ENCODE measurements at regions not wholly inside any gene's neighbourhood (a gene's known extent, or its start where the extent isn't known, plus 50 kb on each side); places are given as distances from the start of the nearest gene placed in this dataset.
"Not testable (repeated sequence)": the region's sequence is repeated elsewhere in the genome, so short reads cannot be mapped to it uniquely, and the experiment has no call there.

DNA sequence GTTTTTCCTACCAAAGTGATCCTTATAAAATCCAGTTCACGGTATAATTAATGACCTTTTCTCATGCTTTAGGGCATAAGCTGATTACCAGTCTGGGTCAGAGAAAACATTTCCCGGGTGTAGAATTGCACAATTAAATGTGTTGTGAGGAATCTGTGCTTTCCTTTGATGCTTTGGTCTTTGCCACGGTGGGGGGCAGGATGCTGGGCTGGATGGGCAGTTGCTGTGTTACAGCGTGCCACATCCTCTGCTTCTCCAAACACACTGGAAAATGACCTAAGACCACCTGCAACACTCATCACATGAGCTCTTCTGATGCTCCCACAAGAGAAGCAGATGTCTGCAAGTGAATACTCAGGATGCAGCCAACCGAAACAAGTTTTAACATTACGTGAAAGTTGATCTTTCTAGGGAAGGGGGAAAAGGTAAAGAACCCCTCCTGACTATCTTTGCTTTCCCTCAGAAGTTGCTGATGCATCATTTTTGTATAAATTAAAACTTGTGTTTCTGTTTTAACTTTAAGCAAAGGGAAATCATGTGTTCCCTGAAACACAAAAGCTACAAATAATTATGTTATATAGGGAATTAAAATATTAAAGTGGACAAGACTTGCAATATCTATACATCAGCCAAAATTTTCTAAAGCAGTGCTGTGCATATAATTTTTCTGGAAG lies 515.3 kb upstream of the NR5A2 start:
- no peak overlapping the region for H3K4me3 ChIP-seq
- no peaks in the 10 kb centered on the region for H3K4me1 ChIP-seq (ENCODE audit: control insufficient read depth in 1 of 2, low read depth in 2 of 2)
- no peak for ATAC-seq (ENCODE audit: insufficient number of reproducible peaks, low FRiP score, low read depth)
- H3K27ac ChIP-seq = no peak overlapping the region
- H3K36me3 ChIP-seq = no peaks in the 10 kb centered on the region
- DNase-seq (ENCODE audit: low spot score) = no peak
- no peaks in the 10 kb centered on the region for H3K27me3 ChIP-seq (replicated peaks; ENCODE audit: insufficient read depth)
- no peaks in the 10 kb centered on the region for H3K9me3 ChIP-seq
- TF ChIP-seq, protein P1, sequence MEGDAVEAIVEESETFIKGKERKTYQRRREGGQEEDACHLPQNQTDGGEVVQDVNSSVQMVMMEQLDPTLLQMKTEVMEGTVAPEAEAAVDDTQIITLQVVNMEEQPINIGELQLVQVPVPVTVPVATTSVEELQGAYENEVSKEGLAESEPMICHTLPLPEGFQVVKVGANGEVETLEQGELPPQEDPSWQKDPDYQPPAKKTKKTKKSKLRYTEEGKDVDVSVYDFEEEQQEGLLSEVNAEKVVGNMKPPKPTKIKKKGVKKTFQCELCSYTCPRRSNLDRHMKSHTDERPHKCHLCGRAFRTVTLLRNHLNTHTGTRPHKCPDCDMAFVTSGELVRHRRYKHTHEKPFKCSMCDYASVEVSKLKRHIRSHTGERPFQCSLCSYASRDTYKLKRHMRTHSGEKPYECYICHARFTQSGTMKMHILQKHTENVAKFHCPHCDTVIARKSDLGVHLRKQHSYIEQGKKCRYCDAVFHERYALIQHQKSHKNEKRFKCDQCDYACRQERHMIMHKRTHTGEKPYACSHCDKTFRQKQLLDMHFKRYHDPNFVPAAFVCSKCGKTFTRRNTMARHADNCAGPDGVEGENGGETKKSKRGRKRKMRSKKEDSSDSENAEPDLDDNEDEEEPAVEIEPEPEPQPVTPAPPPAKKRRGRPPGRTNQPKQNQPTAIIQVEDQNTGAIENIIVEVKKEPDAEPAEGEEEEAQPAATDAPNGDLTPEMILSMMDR (IDR thresholded peaks at IDR 0.05) = no peak

DNA sequence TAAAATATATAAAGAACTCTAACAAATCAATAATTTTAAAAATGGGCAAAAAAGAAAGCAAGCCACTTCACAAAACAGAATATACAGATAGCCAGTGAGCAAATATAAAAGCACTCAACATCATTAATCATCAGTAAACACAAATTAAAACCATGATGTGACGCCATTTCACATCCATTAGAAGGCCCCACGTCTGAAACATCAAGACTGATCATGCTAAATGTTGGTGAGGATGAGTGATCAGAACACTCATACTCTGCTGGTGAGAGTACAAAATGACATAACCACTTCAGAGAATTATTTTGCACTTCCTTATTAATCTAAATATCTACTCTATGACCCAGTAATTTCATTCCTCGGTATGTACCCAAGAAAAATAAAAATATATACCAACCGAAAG lies 512.2 kb upstream of the NR5A2 start:
- H3K9me3 ChIP-seq = no peaks in the 10 kb centered on the region
- no peaks in the 10 kb centered on the region for H3K36me3 ChIP-seq
- no peaks in the 10 kb centered on the region for H3K4me1 ChIP-seq (ENCODE audit: control insufficient read depth in 1 of 2, low read depth in 2 of 2)
- H3K27me3 ChIP-seq (replicated peaks; ENCODE audit: insufficient read depth) = no peaks in the 10 kb centered on the region
- ATAC-seq (ENCODE audit: insufficient number of reproducible peaks, low FRiP score, low read depth) = no peak
- TF ChIP-seq, protein P1 (IDR thresholded peaks at IDR 0.05) = no peak
- no peak overlapping the region for H3K4me3 ChIP-seq
- H3K27ac ChIP-seq = no peak overlapping the region
- DNase-seq (ENCODE audit: low spot score) = no peak

DNA sequence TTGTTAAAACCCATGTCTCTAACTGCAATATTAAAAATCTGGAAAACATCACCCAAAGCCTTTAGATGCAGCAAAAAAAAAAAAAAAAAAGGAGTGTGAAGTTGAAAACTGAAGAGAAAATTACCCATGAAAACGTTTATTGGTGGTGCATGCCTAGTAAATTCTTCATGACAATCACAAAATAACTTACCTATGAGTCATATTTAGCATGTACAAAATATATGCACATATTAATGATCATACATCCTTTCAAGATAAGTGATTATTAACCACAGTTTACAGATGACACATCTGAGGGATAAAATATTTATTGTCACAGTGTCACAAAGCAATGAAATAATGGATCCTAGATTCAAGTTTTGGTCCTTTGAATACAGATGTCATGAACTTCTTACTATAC lies 505.2 kb upstream of the NR5A2 start:
- DNase-seq (ENCODE audit: low spot score) = no peak
- no peaks in the 10 kb centered on the region for H3K9me3 ChIP-seq
- no peaks in the 10 kb centered on the region for H3K27me3 ChIP-seq (replicated peaks; ENCODE audit: insufficient read depth)
- no peak overlapping the region for H3K27ac ChIP-seq
- no peak overlapping the region for H3K4me3 ChIP-seq
- H3K4me1 ChIP-seq (ENCODE audit: control insufficient read depth in 1 of 2, low read depth in 2 of 2) = no peaks in the 10 kb centered on the region
- no peaks in the 10 kb centered on the region for H3K36me3 ChIP-seq
- TF ChIP-seq, protein P1 (IDR thresholded peaks at IDR 0.05) = no peak
- no peak for ATAC-seq (ENCODE audit: insufficient number of reproducible peaks, low FRiP score, low read depth)

DNA sequence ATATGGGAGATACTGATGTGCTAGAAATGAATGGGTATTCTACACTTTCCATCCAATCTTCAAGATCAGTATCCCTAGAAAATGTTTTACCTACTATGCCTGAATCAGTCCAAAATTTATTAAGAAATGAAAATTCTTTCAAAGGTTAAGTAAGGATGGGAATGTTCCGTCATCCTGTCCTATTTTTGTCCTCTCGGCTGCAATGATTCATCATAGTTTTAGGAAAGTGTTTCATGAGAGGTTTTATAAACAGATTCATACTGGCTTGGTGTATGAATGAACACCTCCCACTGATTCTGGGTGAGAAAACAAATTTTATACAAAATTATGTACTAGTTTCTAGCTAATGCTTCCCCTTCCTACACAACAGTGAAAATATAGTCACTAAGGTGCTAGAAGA lies 504.6 kb upstream of the NR5A2 start:
- DNase-seq (ENCODE audit: low spot score) (no peak), ATAC-seq (ENCODE audit: insufficient number of reproducible peaks, low FRiP score, low read depth) (no peak)
- no peaks in the 10 kb centered on the region for H3K4me1 ChIP-seq (ENCODE audit: control insufficient read depth in 1 of 2, low read depth in 2 of 2)
- H3K36me3 ChIP-seq = no peaks in the 10 kb centered on the region
- H3K9me3 ChIP-seq = no peaks in the 10 kb centered on the region
- TF ChIP-seq, protein P1 (IDR thresholded peaks at IDR 0.05) = no peak
- H3K4me3 ChIP-seq = no peak overlapping the region
- no peaks in the 10 kb centered on the region for H3K27me3 ChIP-seq (replicated peaks; ENCODE audit: insufficient read depth)
- H3K27ac ChIP-seq = no peak overlapping the region

DNA sequence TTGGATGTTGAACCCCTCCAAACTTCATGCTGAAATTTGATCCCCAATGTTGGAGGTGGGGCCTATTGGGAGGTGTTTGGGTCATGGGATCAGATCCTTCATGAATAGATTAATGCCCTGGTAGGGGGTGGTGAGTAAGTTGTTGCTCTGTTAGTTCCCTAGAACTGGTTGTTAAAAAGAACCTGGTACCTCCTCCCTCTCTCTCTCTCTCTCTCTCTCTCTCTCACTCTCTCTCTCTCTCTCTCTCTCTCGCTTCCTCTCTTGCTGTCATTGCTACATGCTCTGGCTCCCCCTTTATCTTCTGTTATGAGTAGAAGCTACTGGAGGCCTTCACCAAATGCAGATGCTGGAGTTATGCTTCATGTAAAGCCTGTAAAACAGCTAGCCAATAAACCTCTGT lies 498.2 kb upstream of the NR5A2 start:
- TF ChIP-seq, protein P1 (IDR thresholded peaks at IDR 0.05) = no peak
- DNase-seq (ENCODE audit: low spot score) (no peak), ATAC-seq (ENCODE audit: insufficient number of reproducible peaks, low FRiP score, low read depth) (no peak)
- H3K36me3 ChIP-seq = no peaks in the 10 kb centered on the region
- no peak overlapping the region for H3K4me3 ChIP-seq
- no peaks in the 10 kb centered on the region for H3K27me3 ChIP-seq (replicated peaks; ENCODE audit: insufficient read depth)
- H3K4me1 ChIP-seq (ENCODE audit: control insufficient read depth in 1 of 2, low read depth in 2 of 2) = no peaks in the 10 kb centered on the region
- H3K9me3 ChIP-seq = no peaks in the 10 kb centered on the region
- no peak overlapping the region for H3K27ac ChIP-seq

DNA sequence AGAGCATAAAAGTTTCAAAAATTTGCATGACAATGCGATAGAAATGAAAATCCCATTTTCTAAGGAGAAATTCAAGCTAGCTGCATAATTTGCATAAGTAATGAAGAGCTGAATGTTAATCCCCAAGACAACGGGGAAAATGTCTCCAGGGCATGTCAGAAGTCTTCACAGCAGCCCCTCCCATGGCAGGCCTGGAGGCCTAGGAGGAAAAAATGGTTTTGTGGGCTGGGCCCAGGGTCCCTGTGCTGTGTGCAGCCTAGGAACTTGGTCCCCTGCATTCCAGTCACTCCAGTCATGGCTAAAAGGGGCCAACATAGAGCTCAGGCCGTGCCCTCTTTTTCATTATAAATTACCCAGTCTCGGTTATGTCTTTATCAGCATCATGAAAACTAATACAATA lies 494.1 kb upstream of the NR5A2 start:
- H3K4me3 ChIP-seq; H3K9me3 ChIP-seq; ATAC-seq (ENCODE audit: insufficient number of reproducible peaks, low FRiP score, low read depth); DNase-seq (ENCODE audit: low spot score); H3K27ac ChIP-seq; H3K36me3 ChIP-seq; H3K27me3 ChIP-seq (replicated peaks; ENCODE audit: insufficient read depth); H3K4me1 ChIP-seq (ENCODE audit: control insufficient read depth in 1 of 2, low read depth in 2 of 2): not testable (repeated sequence)

Data from thoracic aorta (tissue), 2 donors.